ENCODE measurements at regions not wholly inside any gene's neighbourhood (a gene's known extent, or its start where the extent isn't known, plus 50 kb on each side); places are given as distances from the start of the nearest gene placed in this dataset.

- Histone ChIP-seq H3K9me3 (no peaks in the 10 kb centered on the region), H3K4me1 (no peaks in the 10 kb centered on the region), H3K27me3 (no peaks in the 10 kb centered on the region), H3K4me3 (no peak overlapping the region), H3K36me3 (no peaks in the 10 kb centered on the region), H3K27ac (no peak overlapping the region)
- WGBS, 2 donors (ENCODE audit: low coverage in 1 of 2): 75 to 82% methylated on average over 3 of the region's 3 CpGs
- DNase-seq: no peak
- in situ Hi-C loops (cut with MboI; ENCODE audit: low pct_ligation_motif_present in 1 of 4, low pct_unique_long_range_greater_than_20kb in 1 of 4, low sequenced_read_pairs in 3 of 4) (no loop called here), intact Hi-C loops (cut with DNase I; ENCODE audit: low total_unique reads) (no loop called here)
- TF ChIP-seq EP300 (IDR thresholded peaks at IDR 0.05; ENCODE audit: low read depth) (no peak), CTCF (IDR thresholded peaks at IDR 0.05) (no peak), POLR2A (IDR thresholded peaks at IDR 0.05) (no peak), POLR2AphosphoS5 (IDR thresholded peaks at IDR 0.05) (no peak)
These were observed 1278.8 kb downstream of the MAT2B start for GRCh38 chr5:164784230-164784629.

- in situ Hi-C loops (cut with MboI; ENCODE audit: low pct_ligation_motif_present in 1 of 4, low pct_unique_long_range_greater_than_20kb in 1 of 4, low sequenced_read_pairs in 3 of 4): no loop called here
- H3K4me1 ChIP-seq: no peaks in the 10 kb centered on the region
- no peaks in the 10 kb centered on the region for H3K36me3 ChIP-seq
- no peak overlapping the region for H3K4me3 ChIP-seq
- no peaks in the 10 kb centered on the region for H3K9me3 ChIP-seq
- intact Hi-C loops (cut with DNase I; ENCODE audit: low total_unique reads): no loop called here
- TF ChIP-seq POLR2AphosphoS5 (IDR thresholded peaks at IDR 0.05) (no peak), CTCF (IDR thresholded peaks at IDR 0.05) (no peak), POLR2A (IDR thresholded peaks at IDR 0.05) (no peak), EP300 (IDR thresholded peaks at IDR 0.05; ENCODE audit: low read depth) (no peak)
- H3K27ac ChIP-seq: no peak overlapping the region
- no peak for DNase-seq
- WGBS, 2 donors (ENCODE audit: low coverage in 1 of 2): 72 to 81% methylated on average over 3 of the region's 3 CpGs
- no peaks in the 10 kb centered on the region for H3K27me3 ChIP-seq
These were observed 1292.7 kb downstream of the MAT2B start for GRCh38 chr5:164798110-164798509.

- no peaks in the 10 kb centered on the region for H3K27me3 ChIP-seq
These were observed 1294.0 kb downstream of the MAT2B start for GRCh38 chr5:164799391-164799790.

GRCh38 chr5:164801910-164802309 lies 1296.5 kb downstream of the MAT2B start:
- no peaks in the 10 kb centered on the region for H3K4me1 ChIP-seq
- in situ Hi-C loops (cut with MboI; ENCODE audit: low pct_ligation_motif_present in 1 of 4, low pct_unique_long_range_greater_than_20kb in 1 of 4, low sequenced_read_pairs in 3 of 4): no loop called here
- H3K27ac ChIP-seq: no peak overlapping the region
- no peaks in the 10 kb centered on the region for H3K36me3 ChIP-seq
- TF ChIP-seq CTCF (IDR thresholded peaks at IDR 0.05): no peak
- TF ChIP-seq POLR2A (IDR thresholded peaks at IDR 0.05): no peak
- no peak for TF ChIP-seq POLR2AphosphoS5 (IDR thresholded peaks at IDR 0.05)
- TF ChIP-seq EP300 (IDR thresholded peaks at IDR 0.05; ENCODE audit: low read depth): no peak
- 69 to 79% methylated on average over 4 of the region's 4 CpGs for WGBS, 2 donors (ENCODE audit: low coverage in 1 of 2)
- intact Hi-C loops (cut with DNase I; ENCODE audit: low total_unique reads): no loop called here
- H3K9me3 ChIP-seq: no peaks in the 10 kb centered on the region
- no peak overlapping the region for H3K4me3 ChIP-seq
- DNase-seq: no peak
- no peaks in the 10 kb centered on the region for H3K27me3 ChIP-seq

More at GRCh38 chr5:164799391-164799790, 1294.0 kb downstream of the MAT2B start:
- in situ Hi-C loops (cut with MboI; ENCODE audit: low pct_ligation_motif_present in 1 of 4, low pct_unique_long_range_greater_than_20kb in 1 of 4, low sequenced_read_pairs in 3 of 4) (no loop called here), intact Hi-C loops (cut with DNase I; ENCODE audit: low total_unique reads) (no loop called here)
- Histone ChIP-seq H3K4me1 (no peaks in the 10 kb centered on the region), H3K9me3 (no peaks in the 10 kb centered on the region), H3K4me3 (no peak overlapping the region), H3K36me3 (no peaks in the 10 kb centered on the region), H3K27ac (no peak overlapping the region)
- 51 to 62% methylated on average over 2 of the region's 2 CpGs for WGBS, 2 donors (ENCODE audit: low coverage in 1 of 2)
- no peak for DNase-seq
- no peak for TF ChIP-seq POLR2A (IDR thresholded peaks at IDR 0.05)
- no peak for TF ChIP-seq EP300 (IDR thresholded peaks at IDR 0.05; ENCODE audit: low read depth)
- TF ChIP-seq CTCF (IDR thresholded peaks at IDR 0.05): no peak

Measured in transverse colon (tissue), 4 donors.